Left renal pelvis (tissue), 4 donors: ENCODE measurements at regions not wholly inside any gene's neighbourhood (a gene's known extent, or its start where the extent isn't known, plus 50 kb on each side); places are given as distances from the start of the nearest gene placed in this dataset.
A peak's percentile ranks its signal among the peaks of the same experiment; 100 is the strongest.
"Not testable (repeated sequence)": the region's sequence is repeated elsewhere in the genome, so short reads cannot be mapped to it uniquely, and the experiment has no call there.

Experiments
- DNase-seq, 4 donors: peaks; one replicate each; pipeline ENCODE4 v3.0.0-alpha.2; 2013; ENCODE audit warnings: low read depth in 4 of 4, low spot score in 3 of 4

- no peak for DNase-seq
These were observed 489.1 kb downstream of the ZEB2 start for GRCh38 chr2:144030791-144031190.

- DNase-seq: no peak
These were observed 492.3 kb downstream of the ZEB2 start for GRCh38 chr2:144027593-144027992.

- peak; percentile 14 to 20 (median 16) for DNase-seq
These were observed 493.2 kb downstream of the ZEB2 start for GRCh38 chr2:144026753-144027152.

- no peak for DNase-seq
These were observed 499.9 kb downstream of the ZEB2 start for GRCh38 chr2:144020047-144020446.

GRCh38 chr2:144015655-144016245 lies 504.2 kb downstream of the ZEB2 start:
- no peak for DNase-seq

- DNase-seq: no peak
These were observed 504.9 kb downstream of the ZEB2 start for GRCh38 chr2:144015036-144015435.

GRCh38 chr2:144014103-144014502 lies 505.8 kb downstream of the ZEB2 start:
- no peak for DNase-seq

- no peak for DNase-seq
These were observed 507.6 kb downstream of the ZEB2 start for GRCh38 chr2:144012304-144012703.

GRCh38 chr2:144011553-144011952 lies 508.4 kb downstream of the ZEB2 start:
- no peak for DNase-seq

- no peak for DNase-seq
These were observed 508.8 kb downstream of the ZEB2 start for GRCh38 chr2:144011098-144011497.

GRCh38 chr2:144010096-144010836 lies 509.7 kb downstream of the ZEB2 start:
- no peak for DNase-seq

GRCh38 chr2:144006139-144006538 lies 513.8 kb downstream of the ZEB2 start:
- DNase-seq: no peak

- no peak for DNase-seq
These were observed 515.2 kb downstream of the ZEB2 start for GRCh38 chr2:144004742-144005141.

- DNase-seq: no peak
These were observed 516.4 kb downstream of the ZEB2 start for GRCh38 chr2:144003460-144004075.

- DNase-seq: no peak
These were observed 522.9 kb downstream of the ZEB2 start for GRCh38 chr2:143996974-143997373.

- no peak for DNase-seq
These were observed 525.0 kb downstream of the ZEB2 start for GRCh38 chr2:143994961-143995360.

GRCh38 chr2:143991596-143991995 lies 528.3 kb downstream of the ZEB2 start:
- not testable (repeated sequence) for DNase-seq

- no peak for DNase-seq
These were observed 531.8 kb downstream of the ZEB2 start for GRCh38 chr2:143988082-143988481.

GRCh38 chr2:143981428-143981827 lies 538.5 kb downstream of the ZEB2 start:
- no peak for DNase-seq

- no peak for DNase-seq
These were observed 542.6 kb downstream of the ZEB2 start for GRCh38 chr2:143977356-143977755.

- DNase-seq: no peak
These were observed 544.7 kb downstream of the ZEB2 start for GRCh38 chr2:143975216-143975615.

GRCh38 chr2:143974262-143974661 lies 545.7 kb downstream of the ZEB2 start:
- DNase-seq: no peak
